ENCODE measurements at regions not wholly inside any gene's neighbourhood (a gene's known extent, or its start where the extent isn't known, plus 50 kb on each side); places are given as distances from the start of the nearest gene placed in this dataset.

- TF ChIP-seq EZH2 (IDR thresholded peaks at IDR 0.05; ENCODE audit: borderline replicate concordance, low read depth, low read length, poor library complexity, severe bottlenecking): no peak
- TF ChIP-seq CTCF (conservative IDR thresholded peaks at IDR 0.05; ENCODE audit: low read depth, low read length): 0 out of 2 replicates have a peak, but pooled peaks have one; percentile 25
Measured at GRCh38 chr3:194871143-194871863, 185.6 kb downstream of the FAM43A start.
